Neural progenitor cell (in vitro differentiated cells): ENCODE measurements at regions not wholly inside any gene's neighbourhood (a gene's known extent, or its start where the extent isn't known, plus 50 kb on each side); places are given as distances from the start of the nearest gene placed in this dataset.

Experiments
- DNase-seq: peaks from one replicate; pipeline ENCODE4 v3.0.0-alpha.2; 2016; ENCODE audit warnings: low spot score
- H2AFZ ChIP-seq: fragments of 200-600 bp; sonication (generic); replicated peaks from 2 replicates; pipeline ENCODE4 v1.6.1; 2016; ENCODE audit warnings: antibody characterized with exemption
- H3F3A ChIP-seq: fragments of 200-600 bp; sonication (generic); 2 replicates; pipeline ENCODE4 v1.6.1; 2016; ENCODE audit warnings: antibody characterized with exemption, low read depth
- H3K27ac ChIP-seq: fragments of 200-600 bp; sonication (generic); 2 replicates; pipeline ENCODE4 v1.5.1; 2016; ENCODE audit warnings: mild to moderate bottlenecking
- H3K27me3 ChIP-seq: fragments of 200-600 bp; sonication (generic); 2 replicates; pipeline ENCODE4 v1.6.1; 2016; ENCODE audit warnings: mild to moderate bottlenecking, moderate library complexity
- H3K36me3 ChIP-seq: fragments of 200-600 bp; sonication (generic); 2 replicates; pipeline ENCODE4 v1.5.1; 2016
- H3K4me1 ChIP-seq: fragments of 200-600 bp; sonication (generic); 2 replicates; pipeline ENCODE4 v1.6.1; 2016; ENCODE audit warnings: mixed run types
- H3K4me2 ChIP-seq: fragments of 200-600 bp; sonication (generic); 2 replicates; pipeline ENCODE4 v1.6.1; 2016
- H3K4me3 ChIP-seq: fragments of 200-600 bp; sonication (generic); 2 replicates; pipeline ENCODE4 v1.5.1; 2016
- H3K79me2 ChIP-seq: fragments of 200-600 bp; sonication (generic); 2 replicates; pipeline ENCODE4 v1.6.1; 2016; ENCODE audit warnings: low read depth
- H3K9ac ChIP-seq: fragments of 200-600 bp; sonication (generic); 2 replicates; pipeline ENCODE4 v1.6.1; 2016
- H3K9me3 ChIP-seq: fragments of 200-600 bp; sonication (generic); 2 replicates; pipeline ENCODE4 v1.5.1; 2016; ENCODE audit warnings: low read depth
- H4K20me1 ChIP-seq: fragments of 200-600 bp; sonication (generic); 2 replicates; pipeline ENCODE4 v1.6.1; 2016; ENCODE audit warnings: low read depth
- H3K27ac Mint-ChIP-seq: 3 replicates; pipeline ENCODE4 v1.8.0; 2021; ENCODE audit warnings: mixed read lengths
- H3K27me3 Mint-ChIP-seq: 2 replicates; pipeline ENCODE4 v1.8.0; 2022; ENCODE audit warnings: low read depth, mild to moderate bottlenecking, inconsistent platforms, moderate library complexity, mixed read lengths; ENCODE audit not compliant: insufficient read depth
- H3K36me3 Mint-ChIP-seq: 3 replicates; pipeline ENCODE4 v1.8.0; 2021; ENCODE audit warnings: mixed read lengths
- H3K4me1 Mint-ChIP-seq: 3 replicates; pipeline ENCODE4 v1.8.0; 2021; ENCODE audit warnings: mixed read lengths
- H3K4me3 Mint-ChIP-seq: 3 replicates; pipeline ENCODE4 v1.8.0; 2021; ENCODE audit warnings: mild to moderate bottlenecking, moderate library complexity, mixed read lengths
- H3K9me3 Mint-ChIP-seq: 3 replicates; pipeline ENCODE4 v1.8.0; 2020; ENCODE audit warnings: mixed read lengths
- EZH2 ChIP-seq: fragments of 200-600 bp; sonication (generic); IDR thresholded peaks from 2 replicates; pipeline ENCODE4 v1.6.1; 2017; ENCODE audit warnings: antibody characterized with exemption, mild to moderate bottlenecking, moderate library complexity
- EZH2phosphoT487 ChIP-seq: fragments of 200-600 bp; sonication (generic); IDR thresholded peaks from 2 replicates; pipeline ENCODE4 v1.6.1; 2017; ENCODE audit warnings: antibody characterized with exemption
- TF ChIP-seq, protein P1 (sequence below): fragments of 200-600 bp; sonication (generic); IDR thresholded peaks from 2 replicates; pipeline ENCODE4 v1.5.1; 2017; ENCODE audit warnings: antibody characterized with exemption, mild to moderate bottlenecking

DNA sequence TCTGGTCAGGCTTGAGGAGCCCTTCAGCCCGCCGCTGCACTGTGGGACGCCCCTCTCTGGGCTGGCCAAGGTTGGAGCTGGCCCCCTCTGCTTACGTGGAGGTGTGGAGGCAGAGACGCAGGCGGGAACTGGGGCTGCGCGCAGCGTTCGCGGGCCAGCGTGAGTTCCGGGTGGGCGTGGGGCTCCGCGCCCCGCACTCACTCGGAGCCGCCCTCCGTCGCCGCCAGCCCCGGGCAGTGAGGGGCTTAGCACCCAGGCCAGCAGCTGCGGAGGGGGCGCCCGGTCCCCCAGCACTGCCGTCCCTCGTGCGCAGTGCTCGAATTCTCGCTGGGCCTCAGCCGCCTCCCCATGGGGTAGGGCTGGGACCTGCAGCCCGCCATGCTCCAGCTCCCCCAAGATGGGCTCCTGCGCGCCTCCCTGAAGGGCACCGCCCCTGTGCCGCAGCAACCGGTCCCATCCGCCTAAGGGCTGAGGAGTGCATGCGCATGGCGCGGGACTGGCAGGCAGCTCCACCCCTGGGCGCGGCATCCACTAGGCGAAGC lies 695.9 kb downstream of the EPHA7 start:
- H3K9me3 Mint-ChIP-seq = peaks cover 2% of the 10 kb centered on the region
- Histone ChIP-seq H3K36me3 (no peaks in the 10 kb centered on the region), H3K27ac (no peak overlapping the region), H2AFZ (no peak overlapping the region), H3K9ac (no peak overlapping the region), H4K20me1 (no peaks in the 10 kb centered on the region), H3K4me2 (no peak overlapping the region), H3K79me2 (no peaks in the 10 kb centered on the region), H3K9me3 (no peaks in the 10 kb centered on the region), H3K4me3 (no peak overlapping the region), H3F3A (no peaks in the 10 kb centered on the region), H3K4me1 (no peaks in the 10 kb centered on the region), H3K27me3 (no peaks in the 10 kb centered on the region)
- TF ChIP-seq, protein P1, sequence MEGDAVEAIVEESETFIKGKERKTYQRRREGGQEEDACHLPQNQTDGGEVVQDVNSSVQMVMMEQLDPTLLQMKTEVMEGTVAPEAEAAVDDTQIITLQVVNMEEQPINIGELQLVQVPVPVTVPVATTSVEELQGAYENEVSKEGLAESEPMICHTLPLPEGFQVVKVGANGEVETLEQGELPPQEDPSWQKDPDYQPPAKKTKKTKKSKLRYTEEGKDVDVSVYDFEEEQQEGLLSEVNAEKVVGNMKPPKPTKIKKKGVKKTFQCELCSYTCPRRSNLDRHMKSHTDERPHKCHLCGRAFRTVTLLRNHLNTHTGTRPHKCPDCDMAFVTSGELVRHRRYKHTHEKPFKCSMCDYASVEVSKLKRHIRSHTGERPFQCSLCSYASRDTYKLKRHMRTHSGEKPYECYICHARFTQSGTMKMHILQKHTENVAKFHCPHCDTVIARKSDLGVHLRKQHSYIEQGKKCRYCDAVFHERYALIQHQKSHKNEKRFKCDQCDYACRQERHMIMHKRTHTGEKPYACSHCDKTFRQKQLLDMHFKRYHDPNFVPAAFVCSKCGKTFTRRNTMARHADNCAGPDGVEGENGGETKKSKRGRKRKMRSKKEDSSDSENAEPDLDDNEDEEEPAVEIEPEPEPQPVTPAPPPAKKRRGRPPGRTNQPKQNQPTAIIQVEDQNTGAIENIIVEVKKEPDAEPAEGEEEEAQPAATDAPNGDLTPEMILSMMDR = no peak
- TF ChIP-seq EZH2phosphoT487 (no peak), EZH2 (no peak)
- no peaks in the 10 kb centered on the region for H3K4me1 Mint-ChIP-seq
- no peak overlapping the region for H3K27ac Mint-ChIP-seq
- peaks cover 3% of the 10 kb centered on the region for H3K27me3 Mint-ChIP-seq
- DNase-seq = no peak
- H3K4me3 Mint-ChIP-seq = no peak overlapping the region
- no peaks in the 10 kb centered on the region for H3K36me3 Mint-ChIP-seq

DNA sequence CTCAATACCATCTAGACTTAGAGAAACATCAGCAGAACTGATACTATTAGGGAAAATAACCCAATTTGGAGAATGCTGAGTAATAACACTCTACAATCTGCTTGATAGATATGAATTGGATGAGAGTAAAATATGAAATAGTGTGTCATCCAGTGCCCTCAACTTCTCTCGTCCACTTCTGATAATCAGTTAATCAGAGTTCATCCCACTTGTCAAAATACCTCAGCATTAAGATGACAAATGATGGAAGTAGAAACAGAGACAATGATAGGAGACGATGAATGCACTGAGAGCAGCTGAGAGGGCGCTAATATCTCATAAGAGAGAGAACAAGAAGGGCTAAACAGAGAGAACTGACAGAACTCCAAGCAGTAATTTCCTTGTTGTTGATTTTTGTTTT lies 699.6 kb downstream of the EPHA7 start:
- Histone ChIP-seq H3K27me3 (no peaks in the 10 kb centered on the region), H3K9me3 (no peaks in the 10 kb centered on the region), H3K27ac (no peak overlapping the region), H3K4me1 (no peaks in the 10 kb centered on the region), H3K79me2 (no peaks in the 10 kb centered on the region), H3K4me3 (no peak overlapping the region), H3F3A (no peaks in the 10 kb centered on the region), H3K36me3 (no peaks in the 10 kb centered on the region), H2AFZ (no peak overlapping the region), H3K9ac (no peak overlapping the region), H3K4me2 (no peak overlapping the region), H4K20me1 (no peaks in the 10 kb centered on the region)
- Mint-ChIP-seq H3K9me3 (peaks cover 2% of the 10 kb centered on the region), H3K4me1 (no peaks in the 10 kb centered on the region), H3K27ac (no peak overlapping the region), H3K36me3 (no peaks in the 10 kb centered on the region), H3K4me3 (no peak overlapping the region), H3K27me3 (peaks cover 3% of the 10 kb centered on the region)
- TF ChIP-seq EZH2 (no peak), EZH2phosphoT487 (no peak)
- TF ChIP-seq, protein P1 = no peak
- no peak for DNase-seq

DNA sequence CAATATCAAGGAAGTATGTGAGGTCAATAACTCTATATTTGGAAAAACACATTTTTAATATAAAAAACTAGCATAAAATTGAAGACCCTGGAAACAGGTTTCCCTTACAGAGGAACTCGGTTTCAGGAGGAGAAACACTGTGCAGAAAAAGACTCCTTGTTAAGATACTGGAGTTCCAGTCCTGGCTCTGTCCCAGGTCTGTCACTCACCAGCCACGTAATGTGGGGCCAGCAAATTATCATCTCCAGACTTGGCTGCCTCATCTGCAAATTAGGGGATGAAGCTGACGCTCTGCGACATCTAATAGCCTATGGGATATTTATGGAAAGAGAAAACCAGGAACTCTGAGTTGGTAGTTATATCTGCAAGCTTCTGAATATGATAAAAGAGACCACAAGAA lies 702.7 kb downstream of the EPHA7 start:
- TF ChIP-seq EZH2 = no peak

DNA sequence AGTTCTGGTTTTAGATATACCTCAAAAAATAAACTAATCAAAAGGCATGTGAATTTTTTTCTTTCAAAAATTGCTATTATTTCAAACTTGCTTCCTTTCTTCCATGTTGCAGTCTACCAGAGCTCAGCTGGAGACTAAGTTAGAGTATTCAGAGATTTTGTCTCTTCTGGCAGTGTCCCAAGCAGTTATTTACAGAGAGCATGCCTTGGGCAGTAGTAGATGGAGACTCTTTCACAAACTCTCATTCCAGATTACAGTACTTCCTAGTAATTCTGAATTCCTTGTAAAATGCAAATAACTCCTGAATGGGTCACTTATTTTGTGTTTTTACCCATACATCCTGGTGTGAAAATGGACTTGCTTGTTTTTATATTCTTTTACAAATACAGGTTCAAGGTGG lies 703.4 kb downstream of the EPHA7 start:
- H3K36me3 Mint-ChIP-seq = no peaks in the 10 kb centered on the region
- DNase-seq = no peak
- H3K79me2 ChIP-seq = no peaks in the 10 kb centered on the region
- H3K27ac Mint-ChIP-seq = no peak overlapping the region
- H3K27me3 Mint-ChIP-seq = peaks cover 3% of the 10 kb centered on the region
- no peak for TF ChIP-seq EZH2
- no peak for TF ChIP-seq EZH2phosphoT487
- TF ChIP-seq, protein P1 = no peak
- H3K4me1 ChIP-seq = no peaks in the 10 kb centered on the region
- H3K27me3 ChIP-seq = no peaks in the 10 kb centered on the region
- H3K9me3 Mint-ChIP-seq = no peaks in the 10 kb centered on the region
- no peak overlapping the region for H3K4me3 ChIP-seq
- no peak overlapping the region for H3K4me3 Mint-ChIP-seq
- no peaks in the 10 kb centered on the region for H3K4me1 Mint-ChIP-seq
- H2AFZ ChIP-seq = no peak overlapping the region
- no peaks in the 10 kb centered on the region for H3K9me3 ChIP-seq
- H3F3A ChIP-seq = no peaks in the 10 kb centered on the region
- no peaks in the 10 kb centered on the region for H3K36me3 ChIP-seq
- no peaks in the 10 kb centered on the region for H4K20me1 ChIP-seq
- no peak overlapping the region for H3K4me2 ChIP-seq
- no peak overlapping the region for H3K9ac ChIP-seq
- H3K27ac ChIP-seq = no peak overlapping the region

More for the DNA sequence above, 702.7 kb downstream of the EPHA7 start:
- H3K27ac ChIP-seq = no peak overlapping the region
- peaks cover 3% of the 10 kb centered on the region for H3K27me3 Mint-ChIP-seq
- H3K27ac Mint-ChIP-seq = no peak overlapping the region
- H3K4me3 Mint-ChIP-seq = no peak overlapping the region
- no peak overlapping the region for H3K9ac ChIP-seq
- no peaks in the 10 kb centered on the region for H3K4me1 Mint-ChIP-seq
- H3K27me3 ChIP-seq = no peaks in the 10 kb centered on the region
- no peaks in the 10 kb centered on the region for H4K20me1 ChIP-seq
- no peaks in the 10 kb centered on the region for H3K36me3 ChIP-seq
- no peak overlapping the region for H2AFZ ChIP-seq
- H3K4me3 ChIP-seq = no peak overlapping the region
- H3K4me1 ChIP-seq = no peaks in the 10 kb centered on the region
- no peak for DNase-seq
- H3K9me3 ChIP-seq = no peaks in the 10 kb centered on the region
- H3F3A ChIP-seq = no peaks in the 10 kb centered on the region
- no peaks in the 10 kb centered on the region for H3K36me3 Mint-ChIP-seq
- no peaks in the 10 kb centered on the region for H3K9me3 Mint-ChIP-seq
- no peak overlapping the region for H3K4me2 ChIP-seq
- H3K79me2 ChIP-seq = no peaks in the 10 kb centered on the region
